Fibroblast of the aortic adventitia (primary cell): ENCODE measurements at regions not wholly inside any gene's neighbourhood (a gene's known extent, or its start where the extent isn't known, plus 50 kb on each side); places are given as distances from the start of the nearest gene placed in this dataset.
"Not testable (repeated sequence)": the region's sequence is repeated elsewhere in the genome, so short reads cannot be mapped to it uniquely, and the experiment has no call there.

Source experiments
- DNase-seq: peaks from one replicate; pipeline ENCODE4 v3.0.0-alpha.2; 2010; ENCODE audit warnings: low read depth
- H3K4me3 ChIP-seq: 2 replicates; pipeline ENCODE4 v1.5.1; 2011; ENCODE audit warnings: low read depth, mild to moderate bottlenecking, control low read depth, low read length, moderate library complexity
- TF ChIP-seq, protein P1 (sequence below): IDR thresholded peaks from 2 replicates; pipeline ENCODE4 v1.5.1; 2011; ENCODE audit warnings: mild to moderate bottlenecking, low read length, control low read depth, inconsistent platforms; ENCODE audit not compliant: insufficient read depth

DNA sequence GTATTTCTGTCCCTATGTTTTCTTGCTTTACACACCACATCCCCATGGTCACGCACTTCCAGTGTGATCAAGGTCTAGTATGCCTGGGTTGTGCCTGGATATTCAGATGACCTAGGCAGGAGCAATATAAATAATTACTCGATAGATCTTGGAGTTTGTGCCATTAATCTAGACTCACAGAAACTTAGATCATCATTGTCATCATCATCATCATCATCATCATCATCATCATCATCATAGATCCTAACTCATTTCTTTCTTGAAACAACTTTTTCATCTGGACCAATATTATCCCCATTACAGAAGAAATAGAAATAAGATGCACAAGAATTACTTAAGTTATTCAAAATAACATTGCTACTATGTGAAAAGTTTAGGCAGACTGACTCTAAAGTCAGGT, 130.3 kb upstream of the LRRTM4 start:
- TF ChIP-seq, protein P1, sequence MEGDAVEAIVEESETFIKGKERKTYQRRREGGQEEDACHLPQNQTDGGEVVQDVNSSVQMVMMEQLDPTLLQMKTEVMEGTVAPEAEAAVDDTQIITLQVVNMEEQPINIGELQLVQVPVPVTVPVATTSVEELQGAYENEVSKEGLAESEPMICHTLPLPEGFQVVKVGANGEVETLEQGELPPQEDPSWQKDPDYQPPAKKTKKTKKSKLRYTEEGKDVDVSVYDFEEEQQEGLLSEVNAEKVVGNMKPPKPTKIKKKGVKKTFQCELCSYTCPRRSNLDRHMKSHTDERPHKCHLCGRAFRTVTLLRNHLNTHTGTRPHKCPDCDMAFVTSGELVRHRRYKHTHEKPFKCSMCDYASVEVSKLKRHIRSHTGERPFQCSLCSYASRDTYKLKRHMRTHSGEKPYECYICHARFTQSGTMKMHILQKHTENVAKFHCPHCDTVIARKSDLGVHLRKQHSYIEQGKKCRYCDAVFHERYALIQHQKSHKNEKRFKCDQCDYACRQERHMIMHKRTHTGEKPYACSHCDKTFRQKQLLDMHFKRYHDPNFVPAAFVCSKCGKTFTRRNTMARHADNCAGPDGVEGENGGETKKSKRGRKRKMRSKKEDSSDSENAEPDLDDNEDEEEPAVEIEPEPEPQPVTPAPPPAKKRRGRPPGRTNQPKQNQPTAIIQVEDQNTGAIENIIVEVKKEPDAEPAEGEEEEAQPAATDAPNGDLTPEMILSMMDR = no peak
- no peak overlapping the region for H3K4me3 ChIP-seq
- no peak for DNase-seq

DNA sequence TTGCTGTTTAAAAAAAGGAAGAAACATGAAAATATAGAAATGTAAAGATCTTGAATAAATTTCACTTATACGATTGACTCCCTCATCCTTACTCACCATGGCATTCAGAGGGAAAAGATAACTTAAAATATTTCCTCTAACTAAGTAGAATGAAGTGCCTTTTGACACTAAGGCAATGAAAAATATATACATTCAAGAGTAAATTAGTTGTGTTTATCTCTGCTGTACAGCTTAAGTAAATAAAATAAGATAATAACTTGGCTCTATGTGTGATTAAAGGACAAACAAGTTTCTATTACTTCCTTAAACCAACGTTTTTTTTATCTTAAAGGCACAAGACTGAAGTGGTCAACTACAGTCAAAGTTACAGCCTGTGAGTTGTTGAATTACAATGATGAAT, 142.3 kb upstream of the LRRTM4 start:
- no peak for DNase-seq
- TF ChIP-seq, protein P1 = no peak
- no peak overlapping the region for H3K4me3 ChIP-seq

DNA sequence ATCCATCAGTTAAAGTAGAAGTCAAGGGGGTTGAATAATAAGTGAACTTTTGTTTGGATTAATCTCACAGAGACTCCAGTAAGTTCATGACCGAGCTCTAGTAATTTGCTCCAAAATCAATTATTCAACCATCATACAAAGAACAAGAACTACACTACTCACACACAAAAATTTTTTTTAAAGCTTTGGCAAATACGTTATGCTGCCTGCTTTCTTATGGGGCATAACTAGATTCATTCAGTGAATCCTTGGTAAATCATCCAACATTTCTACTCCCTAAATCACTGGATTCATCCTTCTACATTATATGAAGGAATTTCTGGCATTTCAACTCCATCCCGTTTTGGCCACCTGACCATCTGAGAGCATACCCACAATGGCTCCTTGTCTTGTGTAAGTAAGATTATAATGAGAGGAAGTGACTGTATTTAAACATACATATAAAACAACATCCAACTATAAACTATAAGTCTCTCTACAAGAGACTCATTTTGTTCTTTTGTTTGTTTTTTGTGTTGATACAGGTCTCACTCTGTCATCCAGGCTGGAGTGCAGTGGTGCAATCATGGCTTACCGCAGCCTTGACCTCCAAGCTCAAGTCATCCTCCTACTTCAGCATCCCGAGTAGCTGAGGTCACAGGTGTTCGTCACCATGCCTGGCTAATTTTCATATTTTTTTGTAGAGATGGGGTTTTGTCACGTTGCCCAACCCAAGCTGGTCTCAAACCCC, 144.2 kb upstream of the LRRTM4 start:
- no peak overlapping the region for H3K4me3 ChIP-seq
- TF ChIP-seq, protein P1 = no peak

GRCh38 chr2:77684543-77685319, 162.6 kb upstream of the LRRTM4 start:
- H3K4me3 ChIP-seq, DNase-seq: not testable (repeated sequence)

More for the DNA sequence above, 144.2 kb upstream of the LRRTM4 start:
- no peak for DNase-seq

- no peak overlapping the region for H3K4me3 ChIP-seq
- TF ChIP-seq, protein P1 = no peak
- DNase-seq = no peak
Measured at GRCh38 chr2:77712601-77713000, 190.4 kb upstream of the LRRTM4 start.

GRCh38 chr2:77713412-77713811, 191.2 kb upstream of the LRRTM4 start:
- TF ChIP-seq, protein P1 = no peak
- no peak for DNase-seq
- H3K4me3 ChIP-seq = no peak overlapping the region

DNA sequence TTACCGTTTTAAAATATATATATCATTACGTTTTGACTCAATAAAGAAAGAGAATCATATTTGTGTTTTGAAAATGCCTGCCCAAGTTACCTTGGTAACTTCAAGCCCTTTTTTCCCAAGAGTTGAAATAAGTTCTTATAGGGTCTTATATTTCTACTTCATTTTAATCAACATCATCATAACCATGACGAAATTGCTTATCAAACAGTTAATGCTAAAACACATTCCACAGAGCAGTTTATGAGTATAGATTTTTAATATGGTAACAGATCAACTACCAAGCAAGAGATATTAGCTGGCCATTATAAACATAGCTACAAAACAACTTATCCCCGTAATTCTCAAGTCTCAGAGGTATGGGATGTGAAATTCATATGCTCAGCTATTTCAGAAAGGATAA, 197.9 kb upstream of the LRRTM4 start:
- no peak for DNase-seq
- H3K4me3 ChIP-seq = no peak overlapping the region
- TF ChIP-seq, protein P1 = no peak
